ENCODE measurements at regions not wholly inside any gene's neighbourhood (a gene's known extent, or its start where the extent isn't known, plus 50 kb on each side); places are given as distances from the start of the nearest gene placed in this dataset.

DNA sequence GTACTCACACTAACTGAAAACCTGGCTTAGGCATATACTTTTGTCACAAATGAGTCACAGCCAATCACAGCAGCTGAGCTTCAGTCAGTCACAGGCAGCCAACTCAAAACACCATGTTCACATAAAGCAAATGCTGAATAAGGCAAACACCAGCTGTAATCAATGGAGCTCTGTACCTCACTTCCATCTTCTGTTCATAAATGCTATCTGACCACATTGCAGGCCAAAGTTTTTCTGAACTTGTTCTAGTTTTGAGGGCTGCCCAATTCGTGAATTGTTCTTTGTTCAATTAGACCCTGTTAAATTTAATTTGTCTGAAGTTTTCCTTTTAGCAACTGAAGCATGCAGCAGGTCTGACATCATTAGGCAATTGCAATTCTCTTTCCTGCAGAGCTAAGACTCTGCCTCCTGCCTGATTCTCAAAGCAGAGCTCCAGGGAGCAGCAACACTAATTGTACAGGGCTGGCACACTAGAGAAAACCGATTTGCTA is 129.9 kb downstream of the WIF1 start:
- no peak for TF ChIP-seq CTCF (IDR thresholded peaks at IDR 0.05)
- TF ChIP-seq POLR2A (IDR thresholded peaks at IDR 0.05): no peak
